ENCODE measurements at regions not wholly inside any gene's neighbourhood (a gene's known extent, or its start where the extent isn't known, plus 50 kb on each side); places are given as distances from the start of the nearest gene placed in this dataset.
"Not testable (repeated sequence)": the region's sequence is repeated elsewhere in the genome, so short reads cannot be mapped to it uniquely, and the experiment has no call there.

GRCh38 chrY:7588176-7588575, 676.6 kb upstream of the AMELY start:
- DNase-seq, result not testable (repeated sequence)

GRCh38 chrY:7562541-7562940, 651.0 kb upstream of the AMELY start:
- no peak for DNase-seq

GRCh38 chrY:7557675-7558074, 646.1 kb upstream of the AMELY start:
- no peak for DNase-seq

- DNase-seq, result peak; percentile 30
Measured at GRCh38 chrY:7555006-7555405, 643.5 kb upstream of the AMELY start.

GRCh38 chrY:7545060-7545459, 633.5 kb upstream of the AMELY start:
- DNase-seq, result no peak

GRCh38 chrY:7544172-7544770, 632.7 kb upstream of the AMELY start:
- DNase-seq, result no peak

GRCh38 chrY:7543506-7543905, 632.0 kb upstream of the AMELY start:
- DNase-seq, result no peak

- DNase-seq, result no peak
Measured at GRCh38 chrY:7542256-7542858, 630.8 kb upstream of the AMELY start.

- no peak for DNase-seq
Measured at GRCh38 chrY:7529396-7529795, 617.8 kb upstream of the AMELY start.

- peak; percentile 29 for DNase-seq
Measured at GRCh38 chrY:7527568-7527967, 616.0 kb upstream of the AMELY start.

GRCh38 chrY:7518387-7518786, 606.8 kb upstream of the AMELY start:
- DNase-seq, result no peak

GRCh38 chrY:7516268-7516667, 604.7 kb upstream of the AMELY start:
- DNase-seq, result no peak

GRCh38 chrY:7515812-7516211, 604.3 kb upstream of the AMELY start:
- no peak for DNase-seq

GRCh38 chrY:7502896-7503295, 591.3 kb upstream of the AMELY start:
- DNase-seq, result no peak

- no peak for DNase-seq
Measured at GRCh38 chrY:7501236-7501635, 589.7 kb upstream of the AMELY start.

GRCh38 chrY:7496001-7496400, 584.4 kb upstream of the AMELY start:
- DNase-seq, result no peak

GRCh38 chrY:7484455-7485285, 573.1 kb upstream of the AMELY start:
- not testable (repeated sequence) for DNase-seq

- no peak for DNase-seq
Measured at GRCh38 chrY:7471976-7472375, 560.4 kb upstream of the AMELY start.

GRCh38 chrY:7470037-7470436, 558.5 kb upstream of the AMELY start:
- no peak for DNase-seq

- DNase-seq, result no peak
Measured at GRCh38 chrY:7468951-7469745, 557.6 kb upstream of the AMELY start.

GRCh38 chrY:7467796-7468520, 556.4 kb upstream of the AMELY start:
- DNase-seq, result no peak

- DNase-seq, result peak; percentile 52
Measured at GRCh38 chrY:7465185-7465621, 553.7 kb upstream of the AMELY start.

GRCh38 chrY:7464742-7465141, 553.2 kb upstream of the AMELY start:
- no peak for DNase-seq
